HG03280 (cell line): ENCODE measurements at regions not wholly inside any gene's neighbourhood (a gene's known extent, or its start where the extent isn't known, plus 50 kb on each side); places are given as distances from the start of the nearest gene placed in this dataset.

Experiments
- ATAC-seq: cut with Tn5 transposase; IDR thresholded peaks from one replicate; pipeline ENCODE4 v1.9.1; 2021; ENCODE audit warnings: mild to moderate bottlenecking, moderate library complexity; ENCODE audit not compliant: unreplicated experiment

DNA sequence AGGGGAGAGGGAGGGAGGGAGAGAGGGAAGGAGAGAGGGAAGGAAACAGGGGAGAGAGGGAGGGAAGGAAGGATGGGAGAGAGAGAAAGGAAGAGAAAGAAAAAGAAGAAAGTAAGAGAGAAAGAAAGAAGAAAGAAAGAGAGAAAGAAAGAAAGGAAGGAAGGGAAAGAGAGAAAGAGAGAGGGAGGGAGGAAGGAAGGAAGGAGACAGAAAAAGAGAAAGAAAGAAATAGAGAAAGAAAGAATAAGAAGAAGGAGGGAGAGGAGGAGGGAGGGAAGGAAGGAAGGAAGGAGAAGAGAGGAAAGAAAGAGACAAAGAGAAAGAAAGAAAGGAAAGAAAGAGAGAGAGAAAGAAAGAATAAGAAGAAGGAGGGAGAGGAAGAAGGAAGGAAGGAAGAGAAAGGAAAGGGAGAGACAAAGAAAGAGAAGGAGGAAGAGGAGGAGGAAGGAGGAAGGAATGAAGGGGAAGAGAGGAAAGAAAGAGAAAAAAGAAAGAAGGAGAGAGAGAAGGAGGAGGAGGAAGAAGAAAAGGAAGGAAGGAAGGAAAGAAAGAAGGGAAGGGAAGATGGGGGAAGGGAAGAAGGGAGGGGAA is 189.6 kb downstream of the PARM1 start:
- ATAC-seq = no peak

- no peak for ATAC-seq
These were observed 185.8 kb downstream of the PARM1 start for GRCh38 chr4:75118739-75119138.

DNA sequence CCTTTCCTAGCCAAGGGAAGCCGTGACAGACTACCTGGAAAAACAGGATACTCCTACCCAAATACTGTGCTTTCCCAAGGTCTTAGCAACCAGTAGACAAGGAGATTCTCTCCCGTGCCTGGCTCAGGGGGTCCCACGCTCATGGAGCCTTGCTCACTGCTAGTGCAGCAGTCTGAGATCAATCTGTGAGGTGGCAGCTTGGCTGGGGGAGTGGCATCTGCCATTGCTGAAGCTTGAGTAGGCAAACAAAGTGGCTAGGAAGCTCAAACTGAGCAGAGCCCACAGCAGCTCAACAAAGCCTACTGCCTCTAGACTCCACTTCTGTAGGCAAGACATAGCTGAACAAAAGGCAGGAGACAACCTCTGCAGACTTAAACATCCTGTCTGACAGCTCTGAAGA is 177.1 kb downstream of the PARM1 start:
- no peak for ATAC-seq

DNA sequence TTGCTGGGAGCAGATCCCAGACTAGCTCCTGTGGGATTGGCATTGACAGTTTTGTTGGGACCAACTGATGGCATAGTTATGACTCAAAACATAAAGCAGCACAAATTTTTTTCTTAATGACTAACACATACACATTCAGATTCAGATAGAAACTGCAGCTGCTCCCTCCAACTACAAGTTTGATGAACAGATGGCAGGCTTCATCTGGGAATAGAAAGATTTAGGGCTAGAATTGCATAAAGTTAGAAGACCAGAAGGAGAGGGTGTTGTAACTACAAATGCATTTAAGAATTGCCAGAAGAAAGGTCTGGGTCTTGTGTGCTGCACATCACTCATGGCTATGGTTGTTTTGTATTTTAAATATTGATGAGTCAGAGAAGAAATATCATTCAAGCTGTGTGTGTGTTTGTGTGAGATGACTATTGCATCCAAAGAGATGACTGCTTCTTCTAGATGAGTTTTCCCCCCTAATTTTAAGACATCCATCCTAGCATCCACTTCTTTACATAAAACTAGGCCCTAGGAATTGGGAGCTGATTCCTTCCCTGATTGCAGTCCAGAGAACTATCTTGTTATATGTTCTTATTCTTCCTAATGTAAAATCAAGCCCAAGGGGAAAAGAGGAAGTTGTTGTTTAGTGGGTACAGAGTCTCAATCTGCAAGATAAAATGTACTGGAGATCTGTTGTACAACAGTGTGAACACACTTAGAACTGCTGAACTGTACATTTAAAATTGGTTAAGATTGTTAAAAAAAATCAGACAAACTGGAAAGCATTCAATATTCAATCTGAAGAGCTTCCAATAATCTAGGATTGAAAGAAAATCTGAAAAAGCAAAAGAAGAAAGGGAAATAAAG is 175.1 kb downstream of the PARM1 start:
- no peak for ATAC-seq

GRCh38 chr4:75102787-75103085 is 169.8 kb downstream of the PARM1 start:
- ATAC-seq = no peak

- peak; percentile 57 for ATAC-seq
These were observed 169.2 kb downstream of the PARM1 start for GRCh38 chr4:75101906-75102786.
